ENCODE measurements at regions not wholly inside any gene's neighbourhood (a gene's known extent, or its start where the extent isn't known, plus 50 kb on each side); places are given as distances from the start of the nearest gene placed in this dataset.
A peak's percentile ranks its signal among the peaks of the same experiment; 100 is the strongest.
"Not testable (repeated sequence)": the region's sequence is repeated elsewhere in the genome, so short reads cannot be mapped to it uniquely, and the experiment has no call there.

- no peak for FAIRE-seq
- no peak for DNase-seq (ENCODE audit: low spot score)
These were observed 81.4 kb downstream of the RERGL start for GRCh38 chr12:18008642-18009041.

DNA sequence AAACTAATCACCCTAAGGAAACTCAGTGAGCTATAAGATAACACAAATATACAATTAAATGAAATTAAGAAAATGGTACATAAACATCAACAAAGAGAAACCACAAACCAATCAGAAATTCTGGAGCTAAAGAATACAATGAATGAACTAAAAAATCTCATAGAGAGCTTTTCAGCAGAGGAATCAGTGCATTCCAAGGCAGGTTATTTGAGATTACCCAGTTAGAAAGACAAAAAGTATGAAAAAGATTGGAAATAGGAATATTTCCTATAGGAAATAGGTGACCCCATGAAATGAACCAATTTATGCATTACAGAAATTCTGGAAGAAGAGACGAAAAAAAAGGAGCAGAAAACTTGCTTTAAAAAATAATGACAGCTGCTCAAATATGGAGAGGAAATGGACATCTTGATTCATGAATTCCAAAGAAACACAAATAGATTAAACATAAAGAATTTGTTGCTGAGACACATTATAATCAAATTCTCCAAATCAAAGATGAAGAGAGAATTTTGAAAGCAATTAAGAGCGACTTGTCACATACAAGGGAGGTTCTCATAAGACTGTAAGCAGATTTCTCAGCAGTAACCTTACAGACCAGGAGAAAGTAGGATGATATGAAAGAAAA lies 90.7 kb downstream of the RERGL start:
- DNase-seq (ENCODE audit: low spot score) (no peak), FAIRE-seq (no peak)

DNA sequence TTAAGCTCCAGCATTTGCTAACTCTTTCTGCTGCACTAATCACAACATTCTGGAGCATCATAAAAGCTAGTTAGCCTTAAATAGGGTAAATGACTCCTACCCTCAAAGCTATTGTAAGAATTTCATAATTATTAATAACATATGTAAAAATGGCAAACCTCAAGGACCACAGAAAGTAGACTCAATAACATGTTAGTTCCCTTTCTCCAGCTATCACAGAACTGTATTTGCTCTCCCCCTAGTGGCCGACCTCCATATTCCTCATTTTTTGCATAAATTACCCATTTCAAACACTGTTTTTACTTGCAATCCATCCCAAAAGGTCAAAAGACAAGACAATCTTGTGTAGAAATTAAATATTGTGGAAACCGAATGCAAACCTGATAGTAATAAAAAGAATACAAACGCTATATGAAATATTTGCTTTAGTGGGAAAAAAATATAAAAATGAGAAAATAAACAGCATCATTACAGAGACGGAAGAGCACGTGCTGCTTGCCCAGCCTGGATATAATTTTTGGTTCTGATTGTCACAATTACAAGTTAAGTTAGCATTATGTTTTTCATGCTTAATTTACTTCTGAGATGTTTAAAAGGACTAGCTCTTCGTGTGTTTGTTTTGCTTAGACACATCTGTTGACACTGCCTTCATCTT lies 97.9 kb downstream of the RERGL start:
- DNase-seq (ENCODE audit: low spot score) = peak; percentile 20

DNA sequence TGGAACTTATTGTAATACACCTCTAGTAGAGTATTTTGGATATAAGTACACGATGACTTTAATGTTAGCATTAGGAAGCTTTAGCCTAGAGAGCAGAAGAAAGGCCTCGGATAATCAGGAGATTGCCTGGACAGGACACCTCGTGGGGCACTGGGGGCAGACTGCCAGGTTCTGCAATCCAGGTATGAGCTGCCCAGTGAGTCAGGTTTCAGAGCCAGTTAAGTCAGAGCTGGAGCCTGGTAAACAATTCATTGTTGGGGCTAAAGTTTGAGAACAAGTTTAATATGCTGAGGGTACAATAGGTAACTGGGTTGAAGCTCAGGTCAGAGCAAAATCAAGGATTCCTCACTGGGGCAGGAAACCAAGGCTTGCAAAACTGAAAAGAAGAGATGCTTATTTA lies 107.4 kb downstream of the RERGL start:
- no peak for FAIRE-seq
- no peak for DNase-seq (ENCODE audit: low spot score)

More for the DNA sequence above, 97.9 kb downstream of the RERGL start:
- no peak for FAIRE-seq

DNA sequence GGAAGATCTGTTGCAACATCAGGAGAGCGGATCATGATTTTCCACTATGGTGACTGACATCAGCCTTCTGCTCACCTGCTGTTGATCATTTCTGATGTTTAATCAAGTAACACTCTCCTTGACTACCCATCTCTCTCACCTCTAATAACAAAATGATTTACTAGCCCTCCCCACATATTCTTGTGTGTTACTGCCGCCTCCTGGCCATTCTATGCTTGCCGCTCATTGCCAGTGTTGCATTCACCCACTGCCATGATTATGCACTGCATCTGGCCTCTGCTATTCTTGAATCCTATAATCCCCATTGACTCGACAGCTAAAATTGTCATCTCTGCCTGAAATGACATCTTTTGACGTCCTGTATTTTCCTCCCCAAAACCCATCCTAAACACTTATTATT lies 113.8 kb downstream of the RERGL start:
- FAIRE-seq (no peak), DNase-seq (ENCODE audit: low spot score) (no peak)

DNA sequence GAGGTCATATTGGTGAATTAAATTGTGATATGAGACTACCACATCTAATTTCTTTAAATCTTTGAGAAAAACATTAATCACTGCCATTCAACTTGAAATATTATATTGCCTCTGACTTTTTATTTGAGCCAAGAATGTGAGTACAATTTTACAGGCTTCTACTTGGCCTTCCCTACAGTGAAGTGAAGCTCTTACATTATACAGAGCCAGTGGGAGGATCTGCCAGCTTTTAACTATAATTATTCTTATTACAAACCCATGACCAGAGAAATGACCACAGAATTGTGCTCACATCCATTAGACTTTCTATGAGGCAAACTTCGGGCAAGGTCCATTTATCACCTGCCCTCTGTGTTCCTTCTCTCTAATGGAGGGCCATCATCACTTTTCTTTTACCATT lies 114.2 kb downstream of the RERGL start:
- DNase-seq (ENCODE audit: low spot score) (no peak), FAIRE-seq (no peak)

GRCh38 chr12:17975239-17975638 lies 114.8 kb downstream of the RERGL start:
- no peak for DNase-seq (ENCODE audit: low spot score)
- no peak for FAIRE-seq

GRCh38 chr12:17971850-17972249 lies 118.1 kb downstream of the RERGL start:
- no peak for FAIRE-seq
- DNase-seq (ENCODE audit: low spot score) = no peak

GRCh38 chr12:17954788-17955187 lies 135.2 kb downstream of the RERGL start:
- FAIRE-seq (no peak), DNase-seq (ENCODE audit: low spot score) (no peak)

- no peak for DNase-seq (ENCODE audit: low spot score)
- no peak for FAIRE-seq
These were observed 139.1 kb downstream of the RERGL start for GRCh38 chr12:17950898-17951297.

- FAIRE-seq (no peak), DNase-seq (ENCODE audit: low spot score) (no peak)
These were observed 140.3 kb downstream of the RERGL start for GRCh38 chr12:17949558-17950141.

DNA sequence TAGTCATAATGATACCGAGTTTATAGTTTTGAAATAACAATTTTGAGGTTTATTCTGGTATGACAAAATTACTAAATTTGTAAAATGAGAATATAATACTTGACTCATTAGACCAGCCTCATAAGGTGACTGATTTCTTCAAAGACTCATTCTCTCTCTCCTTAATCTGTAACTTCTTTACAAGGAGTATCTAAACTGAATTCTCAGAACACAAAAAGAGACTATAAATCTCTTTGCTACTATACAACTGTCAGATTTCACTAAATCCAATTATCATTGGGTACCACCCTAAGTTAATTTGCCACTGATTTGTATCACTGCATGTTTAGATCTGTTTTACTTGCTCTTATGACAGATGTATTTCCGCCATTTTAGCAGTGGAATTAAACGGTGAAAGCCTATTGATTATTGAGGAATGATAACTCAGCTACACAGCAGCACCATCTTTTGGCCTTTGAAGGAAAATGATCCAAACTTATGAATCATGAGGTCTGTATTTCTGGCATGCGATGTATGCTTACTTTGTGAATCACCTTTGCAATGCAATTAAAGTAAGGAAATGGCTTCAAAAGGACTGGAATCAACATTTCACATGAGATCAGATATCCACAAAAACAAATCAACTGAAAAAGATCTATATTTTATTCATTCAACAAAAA lies 161.2 kb downstream of the RERGL start:
- FAIRE-seq (no peak), DNase-seq (ENCODE audit: low spot score) (peak; percentile 38)

DNA sequence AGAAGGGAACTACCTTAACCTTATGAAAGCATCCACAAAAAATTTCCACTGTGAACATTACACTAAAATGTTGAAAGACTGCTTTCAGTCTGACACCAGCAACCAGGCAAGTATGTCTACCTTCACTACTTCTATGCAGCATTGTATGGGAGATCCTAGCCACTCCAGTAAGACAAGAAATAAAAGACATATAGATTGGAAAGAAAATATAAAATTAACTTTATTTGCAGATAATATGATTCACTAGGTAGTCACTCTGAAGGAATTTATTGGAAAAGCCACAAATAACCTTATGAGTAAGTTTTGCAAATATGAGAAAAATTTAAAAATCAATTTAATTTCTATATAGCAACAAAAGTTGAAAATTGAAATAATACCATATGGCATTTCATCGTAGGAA lies 172.0 kb downstream of the RERGL start:
- FAIRE-seq = no peak
- DNase-seq (ENCODE audit: low spot score) = no peak

- DNase-seq (ENCODE audit: low spot score) (no peak), FAIRE-seq (no peak)
These were observed 205.4 kb downstream of the RERGL start for GRCh38 chr12:17884581-17884980.

GRCh38 chr12:17878714-17879113 lies 211.3 kb downstream of the RERGL start:
- DNase-seq (ENCODE audit: low spot score) (no peak), FAIRE-seq (no peak)

- no peak for FAIRE-seq
- no peak for DNase-seq (ENCODE audit: low spot score)
These were observed 214.8 kb downstream of the RERGL start for GRCh38 chr12:17875230-17875629.

- DNase-seq (ENCODE audit: low spot score) (no peak), FAIRE-seq (no peak)
These were observed 223.2 kb downstream of the RERGL start for GRCh38 chr12:17866802-17867201.

- not testable (repeated sequence) for DNase-seq (ENCODE audit: low spot score); FAIRE-seq
These were observed 234.4 kb downstream of the RERGL start for GRCh38 chr12:17855548-17855947.

DNA sequence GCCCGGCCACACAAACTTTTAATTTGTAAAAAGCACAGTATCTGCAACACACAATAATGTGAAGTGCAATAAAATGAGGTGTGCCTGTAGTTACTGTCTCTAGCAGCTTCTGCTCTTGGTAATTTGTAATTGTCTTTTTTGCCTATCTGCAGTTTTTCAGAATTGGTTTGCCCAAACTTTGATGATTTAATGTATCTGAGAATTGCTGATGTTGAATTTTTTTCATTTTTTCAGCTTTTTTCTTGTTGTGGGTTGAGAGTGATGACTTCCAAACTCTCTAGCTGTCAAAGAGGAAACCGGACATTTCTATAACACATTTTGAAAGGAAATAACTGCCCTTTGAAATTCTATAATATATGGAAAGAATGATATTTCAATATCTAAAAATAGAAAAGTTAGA lies 236.9 kb downstream of the RERGL start:
- FAIRE-seq (no peak), DNase-seq (ENCODE audit: low spot score) (no peak)

DNA sequence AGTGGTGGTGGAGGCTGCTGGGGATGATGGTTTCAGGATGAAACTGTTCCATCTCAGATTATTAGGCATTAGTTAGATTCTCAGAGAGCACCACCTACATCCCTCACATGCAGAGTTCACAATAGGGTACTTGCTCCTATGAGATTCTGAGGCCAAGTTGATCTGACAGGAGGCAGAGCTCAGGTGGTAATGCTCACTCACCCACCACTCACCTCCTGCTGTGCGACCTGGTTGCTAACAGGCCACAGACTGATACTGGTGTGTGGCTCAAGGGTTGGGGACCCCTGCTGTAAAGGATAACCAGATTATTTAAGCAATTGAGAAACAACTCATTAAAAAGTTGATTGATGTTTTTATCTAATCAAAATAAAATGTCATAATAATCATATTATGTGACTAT lies 248.5 kb downstream of the RERGL start:
- DNase-seq (ENCODE audit: low spot score) = no peak
- no peak for FAIRE-seq

DNA sequence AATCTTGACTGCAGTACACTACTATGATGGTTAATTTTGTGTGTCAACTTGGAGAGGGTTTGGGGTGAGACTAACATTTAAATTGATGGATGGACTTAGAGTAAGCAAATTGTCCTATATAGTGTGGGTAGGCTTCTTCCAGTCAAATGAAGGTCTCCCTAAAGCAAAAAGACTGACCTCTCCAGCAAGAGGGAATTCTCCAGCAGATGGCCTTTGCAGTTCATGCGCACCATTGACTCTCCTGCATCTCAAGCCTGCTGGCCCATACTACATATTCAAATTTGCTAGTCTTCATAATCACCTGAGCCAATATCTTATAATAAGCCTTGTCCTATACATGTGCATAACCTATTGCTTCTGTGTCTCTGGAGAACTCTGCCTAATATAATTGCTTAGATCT lies 260.2 kb downstream of the RERGL start:
- no peak for DNase-seq (ENCODE audit: low spot score)
- FAIRE-seq = no peak

DNA sequence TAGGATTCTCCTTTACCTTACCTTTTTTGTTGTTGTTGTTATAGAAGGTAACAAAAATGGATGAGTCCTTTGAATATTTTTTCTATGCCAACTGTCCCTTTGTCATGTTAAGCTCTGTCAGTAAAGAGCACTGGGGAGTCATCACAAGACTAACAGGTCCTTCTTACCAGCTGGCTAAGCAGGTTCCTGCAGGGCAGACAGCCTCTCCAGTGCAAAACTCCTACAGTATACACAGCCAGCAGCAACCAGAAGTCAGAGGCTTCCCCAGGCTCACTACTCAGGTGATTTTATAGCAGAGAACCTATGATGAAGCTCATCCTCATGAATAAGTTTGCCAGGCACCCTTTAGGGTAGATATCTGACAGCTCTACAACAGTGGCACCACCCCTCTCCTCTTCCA lies 271.1 kb downstream of the RERGL start:
- DNase-seq (ENCODE audit: low spot score) = no peak
- FAIRE-seq = no peak

DNA sequence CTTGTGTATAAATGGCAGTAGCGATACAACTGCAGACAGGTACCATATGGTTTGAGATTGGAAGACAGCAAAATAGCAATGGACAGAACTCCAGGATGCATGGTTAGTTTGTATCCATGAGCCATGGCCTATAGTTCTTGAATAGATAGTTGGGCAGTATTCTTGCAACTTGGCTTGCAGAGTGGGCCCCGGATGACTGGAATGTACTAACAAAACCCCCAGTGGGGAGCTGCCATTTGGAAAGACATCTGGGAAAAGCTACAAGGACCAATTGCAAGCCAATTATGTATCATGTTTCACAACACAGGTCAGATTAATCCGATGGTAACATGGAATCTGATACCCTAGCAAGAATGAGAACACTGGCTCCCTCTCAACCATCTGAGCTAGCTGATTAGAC lies 279.6 kb downstream of the RERGL start:
- DNase-seq (ENCODE audit: low spot score) (no peak), FAIRE-seq (no peak)
